C1 segment of cervical spinal cord (tissue), 14 donors: ENCODE measurements at regions not wholly inside any gene's neighbourhood (a gene's known extent, or its start where the extent isn't known, plus 50 kb on each side); places are given as distances from the start of the nearest gene placed in this dataset.

Experiments
- DNase-seq, 14 donors: peaks; one replicate each; lab custom pipeline; 2025; lab: John Stamatoyannopoulos, UW

DNA sequence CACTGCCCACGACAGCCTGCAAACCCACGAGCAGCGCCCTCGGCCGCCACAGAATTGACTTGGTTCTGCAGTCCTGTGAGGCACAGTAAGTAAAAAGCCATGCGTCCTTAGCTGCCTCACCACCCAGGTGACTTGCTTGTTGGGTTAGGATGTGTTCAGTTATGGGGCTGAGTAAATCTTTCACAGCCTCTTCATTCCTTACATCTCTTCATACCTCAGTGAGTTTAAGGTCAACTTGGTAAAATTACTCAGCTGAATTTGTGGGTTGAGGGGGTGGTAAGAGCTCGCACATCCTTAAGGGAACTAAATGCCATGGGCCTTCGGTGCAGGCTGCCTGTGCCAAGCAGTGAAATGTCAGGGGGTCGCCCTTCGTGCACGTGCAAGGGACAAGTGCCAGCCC lies 165.2 kb upstream of the ALKAL2 start:
- DNase-seq, result no peak

DNA sequence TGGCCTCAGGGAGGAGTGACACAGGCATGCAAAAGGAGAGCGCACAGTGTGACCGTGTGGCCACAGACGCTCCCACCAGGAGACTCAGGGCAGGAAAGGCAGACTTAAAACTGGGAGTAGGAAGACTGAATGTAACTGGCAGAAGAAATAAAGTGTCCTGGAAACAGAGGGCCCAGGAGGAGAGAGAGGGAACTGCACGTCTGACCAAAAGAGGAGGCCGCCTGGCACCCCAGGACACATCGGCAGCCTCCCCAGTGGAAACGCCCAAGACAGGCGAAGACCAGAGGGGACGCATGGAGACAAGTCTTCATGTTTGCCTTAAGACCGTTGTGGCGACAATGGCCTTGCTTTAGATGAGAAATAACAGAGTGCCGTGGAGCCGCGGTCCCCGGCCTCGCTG lies 163.6 kb upstream of the ALKAL2 start:
- DNase-seq, result no peak

DNA sequence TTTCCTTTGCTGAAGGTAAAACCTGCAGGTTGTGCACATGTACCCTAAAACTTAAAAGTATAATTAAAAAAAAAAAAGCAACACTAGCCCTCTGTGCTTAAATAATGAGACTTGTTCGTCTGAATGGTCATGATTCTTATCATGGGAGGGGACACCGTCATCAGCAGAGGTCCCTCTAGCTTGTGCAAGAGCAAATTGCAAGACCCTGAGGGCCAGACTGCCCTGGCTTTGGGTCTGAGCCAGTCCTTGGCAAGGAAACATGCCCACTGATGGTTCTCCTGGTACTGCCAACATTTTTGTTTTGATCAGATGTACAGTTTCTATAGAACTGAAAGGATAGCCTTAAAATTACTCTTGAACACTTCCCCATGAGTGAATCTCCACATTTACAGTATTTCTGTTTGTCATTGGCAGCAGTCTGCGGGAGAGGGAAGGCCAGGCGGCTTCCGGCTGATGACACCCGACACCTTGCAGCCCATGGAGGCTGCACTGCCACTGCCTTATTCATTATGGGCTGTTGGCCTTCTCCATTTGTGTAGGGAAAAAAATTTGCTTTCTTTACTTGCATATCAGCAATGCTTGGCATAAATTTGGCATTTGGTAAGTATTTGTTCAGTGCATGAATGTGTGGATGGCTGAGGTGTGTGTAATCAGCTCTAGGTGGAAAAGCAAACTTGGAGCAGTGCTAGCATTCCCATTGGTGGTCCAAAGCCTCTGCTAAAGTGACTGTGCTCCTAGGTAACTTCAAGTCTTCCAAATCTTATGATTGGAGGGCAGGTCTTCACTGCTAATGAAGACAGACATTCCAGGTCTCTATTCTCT lies 161.6 kb upstream of the ALKAL2 start:
- no peak for DNase-seq

DNA sequence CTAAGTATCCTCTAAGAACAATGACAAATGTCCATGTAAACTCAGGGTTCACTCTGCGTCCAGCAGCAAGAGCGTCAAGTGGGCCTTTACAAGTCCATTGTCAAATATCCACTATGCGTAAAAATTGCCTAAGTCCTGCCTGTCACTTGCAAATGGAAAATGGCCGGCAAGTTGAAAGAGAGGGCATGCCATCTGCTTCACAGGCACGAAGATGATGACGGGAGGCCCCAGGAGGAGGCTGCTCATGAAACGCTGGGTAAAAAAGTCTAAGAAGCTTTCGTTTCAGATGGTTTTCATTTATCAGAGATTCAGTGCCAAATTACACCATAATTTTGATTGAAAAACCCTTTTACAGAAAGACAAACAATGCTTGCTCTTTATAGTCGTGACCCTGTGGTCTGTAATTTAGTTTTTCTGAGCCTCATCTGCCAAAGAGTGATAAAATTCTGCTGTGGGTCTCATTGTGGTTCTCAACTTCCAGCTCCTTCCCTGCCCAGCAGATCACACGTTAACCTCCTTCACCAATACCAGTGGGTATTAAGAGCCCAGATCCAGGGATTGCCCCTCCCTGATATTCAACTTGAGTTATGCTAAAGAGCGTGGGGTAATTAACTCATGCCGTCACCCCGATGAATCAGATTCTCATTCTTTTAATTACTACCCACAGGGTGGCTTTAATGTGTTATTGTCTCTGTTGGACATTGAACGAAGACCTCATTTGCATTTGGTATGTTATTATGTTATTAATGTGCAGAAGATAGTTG lies 160.2 kb upstream of the ALKAL2 start:
- no peak for DNase-seq

DNA sequence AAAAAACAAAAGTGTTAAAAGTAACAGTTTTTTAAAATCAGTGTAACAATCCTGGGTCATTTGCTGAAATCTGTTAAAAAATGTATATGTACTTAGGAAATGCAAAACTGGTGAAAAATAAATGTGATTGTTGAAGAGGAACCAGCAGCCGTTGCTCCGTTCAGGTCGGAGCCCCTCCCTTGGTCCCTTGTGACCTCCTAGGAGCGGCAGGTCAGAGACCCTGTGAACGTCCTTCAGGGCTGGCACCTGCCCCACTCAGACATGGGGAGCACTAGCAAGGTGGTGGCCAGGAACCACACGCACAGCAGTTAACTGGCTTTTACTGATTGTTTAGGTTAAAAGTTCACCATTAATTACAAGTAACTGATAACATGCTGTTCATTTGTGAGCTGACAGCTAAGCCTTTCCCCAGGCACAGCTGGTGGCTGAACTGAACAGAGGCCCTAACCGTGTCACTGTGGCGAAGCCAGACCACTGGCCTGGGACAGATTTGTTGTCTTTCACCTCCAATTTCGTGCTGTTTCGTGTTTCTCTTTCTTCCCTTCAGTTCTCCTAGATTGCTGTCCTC lies 159.2 kb upstream of the ALKAL2 start:
- DNase-seq, result no peak

DNA sequence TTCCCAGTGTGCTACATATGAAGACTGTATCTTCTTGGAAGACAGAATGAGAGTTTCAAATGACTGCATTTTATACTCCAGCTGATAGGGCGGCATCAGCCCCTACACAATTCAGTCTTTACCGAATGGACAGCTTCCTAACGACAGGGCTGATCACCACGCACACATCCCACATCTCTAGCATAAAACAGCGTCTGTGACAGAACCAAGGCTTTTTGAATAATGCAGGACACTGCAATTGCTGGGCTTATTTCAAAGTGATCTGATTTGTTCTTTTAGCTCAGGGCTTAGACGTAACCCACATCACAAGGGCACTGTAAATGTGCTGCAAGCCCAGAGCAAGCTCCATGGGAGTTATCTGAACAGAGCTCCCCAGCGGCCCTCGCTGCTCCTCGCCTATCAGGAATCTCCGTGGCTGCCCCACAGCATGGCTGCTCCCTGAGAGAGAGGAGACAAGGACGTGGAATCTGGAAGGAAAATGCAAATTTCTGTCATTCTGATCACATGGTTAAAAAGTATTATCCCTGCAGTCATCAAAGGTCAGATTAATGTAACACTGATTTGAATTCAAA lies 158.5 kb upstream of the ALKAL2 start:
- DNase-seq, result no peak

DNA sequence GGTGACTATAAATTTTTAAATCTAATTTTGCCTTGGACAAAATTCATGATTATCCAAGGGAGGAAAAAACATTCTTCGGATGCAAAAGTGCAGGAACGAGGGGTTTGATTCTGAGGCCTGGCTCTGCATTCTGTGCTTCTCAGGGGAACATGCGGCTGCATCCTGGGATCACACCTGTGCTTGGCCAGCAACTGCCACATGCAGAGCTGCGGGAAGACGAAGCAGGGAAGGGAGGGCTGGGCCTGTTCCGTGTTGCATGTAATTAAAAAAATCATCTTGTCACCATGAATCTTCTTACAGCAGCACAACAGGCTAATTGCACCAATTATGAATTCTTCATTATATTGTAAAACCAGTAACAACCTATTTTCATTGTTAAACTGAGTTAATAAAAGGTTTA lies 158.0 kb upstream of the ALKAL2 start:
- no peak for DNase-seq

DNA sequence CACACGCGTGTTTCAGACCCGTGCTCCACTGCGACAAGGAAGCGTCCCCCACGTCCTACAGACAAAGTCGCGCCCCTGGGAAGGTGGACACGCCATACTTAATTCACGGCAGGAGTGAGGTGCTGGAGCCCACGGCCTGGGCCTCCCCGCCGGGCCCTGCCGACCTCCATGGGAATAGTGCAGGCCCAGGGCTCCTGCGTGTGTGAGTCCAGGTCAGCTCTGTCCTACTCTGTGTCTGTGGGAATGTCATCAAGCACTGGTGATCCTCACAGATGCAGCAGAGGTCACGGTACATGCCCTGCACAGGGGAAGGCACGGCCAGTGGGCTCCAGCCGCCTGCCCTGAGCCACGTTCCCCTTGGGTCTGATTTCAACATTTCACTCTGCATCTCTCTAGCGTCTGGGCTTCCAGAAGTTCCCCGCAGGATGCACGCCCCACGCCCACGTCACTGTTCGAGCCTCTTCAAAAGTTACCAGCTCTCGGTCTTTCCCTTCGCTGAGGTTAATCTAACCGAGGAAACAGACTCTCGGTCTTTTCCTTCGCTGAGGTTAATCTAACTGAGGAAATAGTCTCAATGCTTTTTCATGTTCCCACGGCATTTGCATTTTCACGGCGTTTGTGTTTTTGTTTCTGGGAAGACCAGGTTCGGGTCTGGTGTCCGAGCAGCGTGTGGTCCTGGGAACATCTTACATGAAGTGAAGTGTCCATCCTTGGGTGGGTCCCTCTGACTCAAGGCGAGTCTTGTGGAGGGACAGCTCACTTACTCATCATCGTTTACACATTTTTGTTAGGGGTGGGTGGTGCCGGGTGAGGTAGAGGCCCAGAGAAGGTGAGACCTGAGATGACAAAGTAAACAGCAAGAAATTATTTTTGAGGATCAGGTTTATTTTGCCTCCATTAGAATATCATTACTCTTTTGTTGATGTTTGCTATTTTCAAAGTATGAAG lies 157.3 kb upstream of the ALKAL2 start:
- no peak for DNase-seq

DNA sequence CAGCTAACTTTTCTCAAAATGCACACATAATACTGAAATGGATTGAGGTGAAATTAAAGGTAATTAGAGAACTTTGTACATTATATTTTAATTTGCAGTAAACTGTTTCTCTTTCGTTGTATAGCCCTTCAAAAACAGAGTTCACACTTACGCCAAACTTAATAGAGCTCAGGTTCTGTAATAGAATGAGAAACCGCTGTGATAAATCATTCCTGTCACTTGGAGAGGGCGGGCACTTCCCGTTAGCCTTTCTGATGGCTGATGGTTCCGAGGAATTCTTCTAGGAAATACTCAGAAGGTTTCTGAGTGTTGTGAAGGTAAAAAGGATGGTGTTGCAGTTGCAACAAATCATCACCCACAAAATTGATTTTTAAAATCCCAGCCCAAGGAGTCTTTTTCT lies 155.8 kb upstream of the ALKAL2 start:
- DNase-seq, result no peak

DNA sequence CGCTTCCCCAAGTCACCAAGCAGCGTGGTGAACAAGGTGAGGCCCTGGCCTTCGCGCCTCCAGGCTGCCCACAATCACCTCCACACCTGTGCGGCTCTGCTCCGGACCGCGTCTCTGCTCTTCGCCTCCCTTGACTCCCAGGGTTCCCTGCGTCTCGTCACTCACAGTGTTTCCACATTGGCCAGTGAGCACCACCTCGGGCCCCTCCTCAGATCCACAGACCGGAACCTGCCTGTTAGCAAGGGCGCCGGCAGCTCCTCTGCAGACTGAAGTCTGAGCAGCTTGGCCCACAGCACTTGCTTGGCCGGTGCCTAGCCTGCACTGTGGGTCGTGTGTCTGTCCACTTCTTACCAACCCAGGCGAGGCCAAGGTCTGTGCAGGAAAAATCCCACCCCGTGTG lies 155.3 kb upstream of the ALKAL2 start:
- no peak for DNase-seq

DNA sequence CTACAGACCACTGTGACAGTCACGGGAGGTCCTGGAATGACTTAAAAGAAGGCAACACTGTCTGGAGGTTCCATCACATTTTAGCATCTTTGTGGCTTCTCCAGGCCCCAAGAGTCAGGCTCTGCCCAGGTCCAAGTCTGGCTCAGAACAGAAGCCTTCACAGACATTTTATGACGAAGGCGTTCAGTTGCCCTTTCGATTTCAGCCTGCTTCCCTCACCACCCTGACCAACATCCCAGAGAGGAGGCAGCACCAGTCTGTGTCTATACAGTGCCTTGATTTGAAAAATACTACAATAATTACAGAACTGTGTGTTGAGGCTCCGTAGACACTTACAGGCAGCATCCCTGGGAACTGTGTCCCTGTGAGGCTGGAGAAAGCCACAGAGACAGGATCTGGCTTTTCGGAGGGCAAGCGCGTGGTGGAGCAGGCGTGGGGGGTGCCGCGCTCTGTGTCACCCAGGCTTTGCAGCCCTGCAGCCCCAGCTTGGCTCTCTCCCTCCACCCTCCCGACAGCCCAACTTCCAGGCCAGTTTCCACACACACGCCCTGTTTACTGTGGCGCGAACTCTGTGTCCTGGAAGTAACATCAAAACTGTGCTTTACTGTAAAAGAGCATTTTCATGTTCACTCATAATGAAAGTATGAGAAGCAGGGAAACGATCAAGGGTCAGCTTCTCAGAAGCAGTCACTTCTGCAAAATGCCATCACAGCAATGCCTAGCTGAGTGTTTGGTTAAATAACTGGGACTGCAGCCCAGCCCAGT lies 153.5 kb upstream of the ALKAL2 start:
- no peak for DNase-seq

DNA sequence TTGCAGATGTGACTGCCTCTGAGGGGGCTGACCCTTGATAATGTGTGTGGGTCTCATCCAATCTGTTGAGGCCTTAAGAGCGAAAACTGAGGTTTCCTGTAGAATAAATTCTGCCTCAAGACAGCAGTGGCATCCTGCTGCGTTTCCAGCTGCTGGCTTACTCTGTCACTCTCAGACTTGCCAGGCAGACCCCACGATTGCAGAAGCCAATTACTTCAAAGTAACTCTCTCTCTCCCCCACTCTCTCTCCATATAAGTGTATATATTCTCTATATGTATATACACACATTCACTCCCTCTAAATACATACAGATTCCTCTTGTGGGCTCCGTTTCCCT lies 152.5 kb upstream of the ALKAL2 start:
- no peak for DNase-seq

DNA sequence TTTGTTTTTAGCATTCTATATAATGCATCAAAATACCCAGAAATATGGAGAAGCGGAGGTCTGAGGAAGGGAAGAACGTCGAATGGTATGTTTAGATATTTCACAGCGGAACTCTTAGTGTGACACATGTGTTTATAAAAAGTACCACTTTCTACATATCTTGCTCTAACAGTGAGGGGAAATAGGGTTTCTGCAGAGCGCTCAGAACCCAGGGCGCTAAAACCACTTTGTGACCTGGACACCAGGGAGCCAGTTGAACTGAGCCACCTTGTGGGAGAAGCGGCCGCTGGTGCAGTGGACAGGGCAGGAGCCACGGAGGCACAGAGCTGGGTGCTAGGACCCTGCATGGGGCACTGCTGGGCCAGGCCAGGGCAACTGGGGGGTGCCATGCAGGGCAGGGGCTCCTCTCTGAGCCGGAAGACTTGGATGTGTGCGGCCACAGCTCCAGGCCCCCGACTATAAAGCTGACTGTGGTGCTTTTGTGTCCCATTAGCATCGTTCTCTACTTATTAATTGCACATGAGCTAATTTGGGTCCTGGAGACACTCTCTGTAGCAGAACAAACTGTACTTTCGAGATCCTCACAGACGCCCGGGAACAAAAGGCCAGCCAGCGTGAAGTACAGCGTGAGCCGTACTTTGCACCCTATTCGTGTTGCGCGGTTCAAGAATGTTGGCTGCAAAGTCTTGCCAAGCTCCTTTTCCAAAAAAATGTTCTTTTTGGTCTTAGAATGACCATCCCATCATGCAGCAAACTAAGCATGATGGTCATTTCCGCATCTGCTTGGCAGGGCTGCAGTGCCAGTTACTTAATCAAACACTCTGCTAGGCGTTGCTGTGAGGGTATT lies 151.9 kb upstream of the ALKAL2 start:
- peak in 6 of 14 donors; percentile 4 to 44 (median 20) for DNase-seq

DNA sequence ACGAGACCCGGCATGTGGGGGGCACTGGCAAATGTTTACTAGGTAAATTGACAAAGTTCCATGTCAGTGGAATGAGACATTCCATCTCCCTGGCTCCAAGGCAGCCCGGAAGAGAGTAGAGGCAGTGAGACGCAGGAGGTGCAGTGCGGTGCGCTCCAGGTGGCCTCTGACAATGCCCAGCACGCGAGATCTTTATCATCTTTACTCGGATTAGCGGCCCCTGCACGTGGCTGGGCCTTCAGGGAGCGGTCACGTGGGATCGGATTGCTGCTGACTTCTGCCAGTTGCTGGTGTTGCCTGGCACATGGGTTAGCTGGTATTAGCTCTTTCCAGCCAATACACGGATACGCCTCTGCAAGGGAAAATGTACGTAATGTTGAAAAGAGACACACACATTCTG lies 151.2 kb upstream of the ALKAL2 start:
- DNase-seq, result no peak

DNA sequence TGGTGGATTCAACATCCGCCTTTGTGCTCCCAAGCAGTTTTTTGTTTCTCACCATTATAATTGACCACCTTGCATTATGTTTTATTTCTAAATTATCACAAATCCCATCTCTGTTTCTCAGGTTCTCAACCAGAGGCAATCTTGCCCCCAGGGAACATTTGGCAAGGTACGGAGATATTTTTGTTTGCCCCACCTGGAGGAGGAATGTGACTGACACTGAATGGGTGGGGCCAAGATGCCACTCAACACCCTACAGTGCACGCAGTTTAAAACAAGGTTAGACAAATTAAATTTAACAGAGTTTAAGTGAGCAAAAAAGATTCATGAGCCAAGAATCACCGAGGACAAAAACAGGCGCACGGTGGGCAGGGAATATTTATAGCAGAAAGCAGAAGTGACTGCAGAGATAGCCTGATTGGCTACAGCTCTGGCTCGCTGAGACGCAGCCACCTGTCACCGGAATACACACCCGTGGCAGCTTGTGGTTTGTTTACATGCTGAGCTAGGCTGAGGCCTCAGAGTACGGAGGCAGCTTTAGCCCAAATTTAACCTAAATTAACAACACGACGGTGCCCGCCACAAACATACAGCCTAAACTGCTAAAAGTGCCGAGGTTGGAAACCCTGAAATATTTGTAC lies 150.0 kb upstream of the ALKAL2 start:
- DNase-seq, result peak in 3 of 14 donors; percentile 18 to 90 (median 39)

DNA sequence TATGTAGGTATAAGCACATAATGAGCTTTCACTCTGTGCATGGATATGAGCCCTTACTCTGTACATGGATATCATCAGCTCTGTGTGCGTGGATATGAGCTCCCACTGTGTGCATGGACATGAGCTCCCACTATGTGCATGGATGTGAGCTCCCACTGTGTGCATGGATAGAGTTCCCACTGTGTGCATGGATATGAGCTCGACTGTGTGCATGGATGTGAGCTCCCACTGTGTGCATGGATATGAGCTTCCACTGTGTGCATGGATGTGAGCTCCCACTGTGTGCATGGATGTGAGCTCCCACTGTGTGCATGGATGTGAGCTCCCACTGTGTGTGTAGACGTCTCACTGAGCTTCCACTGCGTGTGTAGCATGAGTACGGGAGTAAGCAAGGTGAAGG lies 149.3 kb upstream of the ALKAL2 start:
- DNase-seq, result no peak

DNA sequence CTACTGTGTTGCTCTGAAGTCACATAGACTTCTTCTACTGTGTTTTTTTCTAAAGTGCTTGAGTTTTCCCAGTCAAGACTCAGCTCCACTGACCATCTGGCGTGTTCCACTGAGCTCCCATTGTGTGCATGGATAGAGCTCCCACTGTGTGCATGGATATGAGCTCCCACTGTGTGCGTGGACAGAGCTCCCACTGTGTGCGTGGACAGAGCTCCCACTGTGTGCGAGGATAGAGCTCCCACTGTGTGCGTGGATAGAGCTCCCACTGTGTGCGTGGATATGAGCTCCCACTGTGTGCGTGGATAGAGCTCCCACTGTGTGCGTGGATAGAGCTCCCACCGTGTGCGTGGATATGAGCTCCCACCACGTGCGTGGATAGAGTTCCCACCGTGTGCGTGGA lies 148.3 kb upstream of the ALKAL2 start:
- no peak for DNase-seq

DNA sequence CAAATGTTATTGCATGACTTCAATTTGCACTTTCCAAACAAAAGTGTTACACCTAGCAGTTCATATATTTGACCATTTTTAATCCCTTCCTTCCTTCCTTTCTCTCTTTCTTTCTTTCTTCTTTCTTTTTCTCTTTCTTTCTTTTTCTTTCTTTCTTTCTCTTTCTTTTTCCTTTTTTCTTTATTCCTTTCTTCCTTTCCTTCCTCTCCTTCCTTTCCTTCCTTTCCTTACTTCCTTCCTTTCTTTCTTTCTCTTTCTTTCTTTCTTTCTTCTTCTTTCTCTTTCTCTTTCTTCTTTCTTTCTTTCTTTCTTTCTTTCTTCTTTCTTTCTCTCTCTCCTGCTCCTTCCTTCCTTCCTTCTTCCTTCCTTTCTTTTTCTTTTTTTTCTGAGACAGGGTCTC lies 146.7 kb upstream of the ALKAL2 start:
- no peak for DNase-seq

DNA sequence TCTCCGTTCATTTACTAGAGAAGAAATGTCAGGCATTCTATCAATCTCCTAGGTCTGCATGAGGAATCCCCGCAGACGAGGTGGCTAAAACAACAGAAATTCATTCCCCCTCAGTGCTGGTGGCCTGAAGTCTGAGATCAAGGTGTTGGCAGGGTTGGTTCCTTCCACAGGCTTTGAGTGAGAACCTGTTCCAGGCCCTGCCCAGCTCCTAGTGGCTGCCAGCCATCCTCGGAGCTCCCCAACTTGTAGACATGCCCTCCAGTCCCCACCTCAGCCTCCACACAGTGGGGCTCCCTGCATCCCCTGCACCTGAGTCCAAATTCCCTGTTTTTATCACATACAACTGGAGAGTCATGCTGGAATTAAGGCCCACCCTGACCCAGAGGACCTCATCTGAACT lies 145.3 kb upstream of the ALKAL2 start:
- no peak for DNase-seq
